ENCODE measurements at regions not wholly inside any gene's neighbourhood (a gene's known extent, or its start where the extent isn't known, plus 50 kb on each side); places are given as distances from the start of the nearest gene placed in this dataset.

GRCh38 chr2:176851889-176852483 is 360.6 kb upstream of the HNRNPA3 start:
- TF ChIP-seq PRDM1 (tag by site-specific recombination; IDR thresholded peaks at IDR 0.05), result no peak
- TF ChIP-seq REST (tag by site-specific recombination; IDR thresholded peaks at IDR 0.05), result no peak
- TF ChIP-seq KLF16 (tag by site-specific recombination; IDR thresholded peaks at IDR 0.05), result no peak
- no peak for TF ChIP-seq ZNF48 (tag by site-specific recombination; IDR thresholded peaks at IDR 0.05)
- TF ChIP-seq CTCF (tag by site-specific recombination; IDR thresholded peaks at IDR 0.05), result no peak
- TF ChIP-seq ZNF18 (tag by site-specific recombination; IDR thresholded peaks at IDR 0.05), result no peak
- no peak for TF ChIP-seq YY2 (tag by site-specific recombination; IDR thresholded peaks at IDR 0.05)
- TF ChIP-seq ZNF623 (tag by site-specific recombination; IDR thresholded peaks at IDR 0.05), result no peak
- no peak for TF ChIP-seq ZBTB11 (tag by site-specific recombination; conservative IDR thresholded peaks at IDR 0.05; ENCODE audit: low read depth)
- no peak for TF ChIP-seq ZNF175 (tag by site-specific recombination; IDR thresholded peaks at IDR 0.05)
